ENCODE measurements at regions not wholly inside any gene's neighbourhood (a gene's known extent, or its start where the extent isn't known, plus 50 kb on each side); places are given as distances from the start of the nearest gene placed in this dataset.

GRCh38 chr3:194832346-194833104 lies 146.8 kb downstream of the FAM43A start:
- no peak overlapping the region for H3K4me3 ChIP-seq (ENCODE audit: low read depth, low read length)

GRCh38 chr3:194833114-194833910 lies 147.6 kb downstream of the FAM43A start:
- no peak overlapping the region for H3K4me3 ChIP-seq (ENCODE audit: low read depth, low read length)

- H3K4me3 ChIP-seq (ENCODE audit: low read depth, low read length): no peak overlapping the region
Measured at GRCh38 chr3:194836661-194837060, 151.0 kb downstream of the FAM43A start.

- no peak overlapping the region for H3K4me3 ChIP-seq (ENCODE audit: low read depth, low read length)
Measured at GRCh38 chr3:194837457-194838127, 151.9 kb downstream of the FAM43A start.

GRCh38 chr3:194838236-194838635 lies 152.6 kb downstream of the FAM43A start:
- H3K4me3 ChIP-seq (ENCODE audit: low read depth, low read length): no peak overlapping the region

GRCh38 chr3:194840661-194841514 lies 155.2 kb downstream of the FAM43A start:
- H3K4me3 ChIP-seq (ENCODE audit: low read depth, low read length): no peak overlapping the region

GRCh38 chr3:194841515-194841841 lies 155.8 kb downstream of the FAM43A start:
- no peak overlapping the region for H3K4me3 ChIP-seq (ENCODE audit: low read depth, low read length)

- H3K4me3 ChIP-seq (ENCODE audit: low read depth, low read length): no peak overlapping the region
Measured at GRCh38 chr3:194843556-194843955, 157.9 kb downstream of the FAM43A start.

- H3K4me3 ChIP-seq (ENCODE audit: low read depth, low read length): no peak overlapping the region
Measured at GRCh38 chr3:194844046-194844445, 158.4 kb downstream of the FAM43A start.

- H3K4me3 ChIP-seq (ENCODE audit: low read depth, low read length): no peak overlapping the region
Measured at GRCh38 chr3:194849166-194849875, 163.6 kb downstream of the FAM43A start.

GRCh38 chr3:194851254-194851653 lies 165.6 kb downstream of the FAM43A start:
- no peak overlapping the region for H3K4me3 ChIP-seq (ENCODE audit: low read depth, low read length)

GRCh38 chr3:194851941-194852340 lies 166.3 kb downstream of the FAM43A start:
- H3K4me3 ChIP-seq (ENCODE audit: low read depth, low read length): no peak overlapping the region

GRCh38 chr3:194852345-194852744 lies 166.7 kb downstream of the FAM43A start:
- H3K4me3 ChIP-seq (ENCODE audit: low read depth, low read length): no peak overlapping the region

- no peak overlapping the region for H3K4me3 ChIP-seq (ENCODE audit: low read depth, low read length)
Measured at GRCh38 chr3:194852831-194853508, 167.3 kb downstream of the FAM43A start.

GRCh38 chr3:194854206-194854605 lies 168.5 kb downstream of the FAM43A start:
- no peak overlapping the region for H3K4me3 ChIP-seq (ENCODE audit: low read depth, low read length)

GRCh38 chr3:194854659-194855390 lies 169.1 kb downstream of the FAM43A start:
- no peak overlapping the region for H3K4me3 ChIP-seq (ENCODE audit: low read depth, low read length)

- H3K4me3 ChIP-seq (ENCODE audit: low read depth, low read length): no peak overlapping the region
Measured at GRCh38 chr3:194856296-194856695, 170.6 kb downstream of the FAM43A start.

GRCh38 chr3:194857469-194858113 lies 171.9 kb downstream of the FAM43A start:
- no peak overlapping the region for H3K4me3 ChIP-seq (ENCODE audit: low read depth, low read length)

GRCh38 chr3:194858382-194858781 lies 172.7 kb downstream of the FAM43A start:
- no peak overlapping the region for H3K4me3 ChIP-seq (ENCODE audit: low read depth, low read length)

All from iPS-11a (cell line).